ENCODE measurements at regions not wholly inside any gene's neighbourhood (a gene's known extent, or its start where the extent isn't known, plus 50 kb on each side); places are given as distances from the start of the nearest gene placed in this dataset.
"Not testable (repeated sequence)": the region's sequence is repeated elsewhere in the genome, so short reads cannot be mapped to it uniquely, and the experiment has no call there.

DNA sequence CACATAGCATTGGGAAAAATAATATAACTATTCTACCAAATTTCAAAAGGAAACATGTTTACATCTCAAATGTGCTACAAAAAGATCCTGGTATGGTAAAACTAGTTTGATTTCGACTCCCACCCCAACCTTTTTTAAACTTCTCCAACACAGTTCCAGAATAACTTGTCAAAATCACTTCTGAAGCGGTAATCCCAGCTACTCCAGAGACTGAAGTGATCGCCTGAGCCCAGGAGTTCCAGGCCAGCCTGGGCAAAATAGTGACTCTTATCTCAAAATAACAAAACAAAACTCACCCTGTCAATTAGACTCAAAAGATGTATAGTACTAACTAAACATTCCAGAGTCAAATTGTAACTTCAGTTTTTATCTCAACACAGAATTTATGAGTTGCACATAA, 71.3 kb upstream of the RNF38 start:
- 84% methylated on average over 3 of the region's 3 CpGs for WGBS
- H3K27me3 ChIP-seq (ENCODE audit: control insufficient read depth in 2 of 2, insufficient read depth in 1 of 2, low read length in 1 of 2): no peaks in the 10 kb centered on the region
- peak overlapping the region in 1 of 2 donors; percentile 82 for H3K27ac ChIP-seq (ENCODE audit: low read depth in 1 of 2, low read length in 1 of 2)
- peaks cover 3 to 15% of the 10 kb centered on the region in 2 donors for H3K4me1 ChIP-seq (ENCODE audit: control insufficient read depth in 2 of 2, insufficient read depth in 2 of 2, low read length in 2 of 2)
- H3K9me3 ChIP-seq (ENCODE audit: control insufficient read depth in 2 of 2, insufficient read depth in 1 of 2, low read length in 1 of 2): no peaks in the 10 kb centered on the region
- no peak for DNase-seq (ENCODE audit: low read depth in 6 of 9, low spot score in 9 of 9)
- no peaks in the 10 kb centered on the region for H3K36me3 ChIP-seq (ENCODE audit: control insufficient read depth in 2 of 2, insufficient read depth in 2 of 2, low read length in 1 of 2)
- no peak overlapping the region for H3K4me3 ChIP-seq (ENCODE audit: low read length in 2 of 2)

DNA sequence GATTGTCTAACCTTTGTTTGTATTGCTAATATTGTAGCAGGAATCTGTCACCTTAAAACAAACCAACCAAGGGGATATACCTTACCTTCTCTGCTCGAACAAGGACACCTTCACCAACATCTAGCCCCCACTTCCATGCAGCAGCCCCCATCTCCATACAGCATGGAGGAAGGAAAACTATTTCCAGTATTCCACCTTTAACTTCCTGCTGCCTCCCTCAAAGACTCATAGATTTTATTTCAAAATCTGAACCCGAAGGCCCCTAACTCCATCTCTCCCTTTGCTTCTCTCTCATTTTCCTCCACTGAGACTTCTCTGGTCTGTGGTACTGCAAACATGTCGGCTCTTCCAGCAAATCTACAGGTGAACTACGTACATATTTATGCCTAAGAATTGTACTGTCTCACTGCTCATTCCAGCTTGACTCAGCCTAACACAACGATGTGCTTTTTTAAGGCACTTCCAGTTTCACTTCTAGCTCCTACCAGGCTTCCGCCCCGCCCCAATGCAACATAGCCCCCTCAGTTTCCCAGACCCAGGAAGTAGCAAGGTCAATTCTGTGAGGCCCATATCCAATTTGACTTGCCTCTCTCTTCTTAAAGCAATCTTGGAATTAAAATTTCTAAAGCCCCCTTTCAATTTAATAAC, 70.7 kb upstream of the RNF38 start:
- peak in 5 of 9 donors; percentile 54 to 79 (median 61) for DNase-seq (ENCODE audit: low read depth in 6 of 9, low spot score in 9 of 9)
- Histone ChIP-seq H3K27me3 (ENCODE audit: control insufficient read depth in 2 of 2, insufficient read depth in 1 of 2, low read length in 1 of 2) (no peaks in the 10 kb centered on the region), H3K4me1 (ENCODE audit: control insufficient read depth in 2 of 2, insufficient read depth in 2 of 2, low read length in 2 of 2) (peaks cover 3 to 15% of the 10 kb centered on the region in 2 donors), H3K36me3 (ENCODE audit: control insufficient read depth in 2 of 2, insufficient read depth in 2 of 2, low read length in 1 of 2) (no peaks in the 10 kb centered on the region), H3K4me3 (ENCODE audit: low read length in 2 of 2) (peak overlapping the region; percentile 32 to 38), H3K9me3 (ENCODE audit: control insufficient read depth in 2 of 2, insufficient read depth in 1 of 2, low read length in 1 of 2) (no peaks in the 10 kb centered on the region), H3K27ac (ENCODE audit: low read depth in 1 of 2, low read length in 1 of 2) (peak overlapping the region in 1 of 2 donors; percentile 82)
- 8% methylated on average over 7 of the region's 7 CpGs for WGBS

DNA sequence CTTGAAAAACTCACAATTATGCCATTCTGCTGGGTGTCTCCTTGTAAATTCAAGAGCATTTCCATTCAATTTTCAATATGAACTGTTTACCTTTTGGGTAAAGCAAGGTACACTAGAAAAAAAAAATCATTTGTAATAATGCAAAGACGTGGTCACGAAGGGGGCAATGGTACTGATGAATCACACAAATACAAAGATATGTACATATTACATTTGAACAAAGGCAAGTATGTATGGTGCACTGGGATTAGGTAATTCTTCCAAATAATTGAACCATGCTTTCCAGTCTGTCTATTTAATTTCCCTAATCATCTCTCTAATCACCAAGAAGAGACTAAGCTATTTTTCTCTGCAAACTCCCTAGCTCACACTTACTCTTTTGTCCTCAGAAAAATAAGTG, 63.4 kb upstream of the RNF38 start:
- WGBS: 97% methylated on average over 2 of the region's 2 CpGs
- peaks cover 0 to 4% of the 10 kb centered on the region in 2 donors for H3K4me1 ChIP-seq (ENCODE audit: control insufficient read depth in 2 of 2, insufficient read depth in 2 of 2, low read length in 2 of 2)
- H3K4me3 ChIP-seq (ENCODE audit: low read length in 2 of 2): no peak overlapping the region
- no peak overlapping the region for H3K27ac ChIP-seq (ENCODE audit: low read depth in 1 of 2, low read length in 1 of 2)
- no peaks in the 10 kb centered on the region for H3K36me3 ChIP-seq (ENCODE audit: control insufficient read depth in 2 of 2, insufficient read depth in 2 of 2, low read length in 1 of 2)
- no peaks in the 10 kb centered on the region for H3K9me3 ChIP-seq (ENCODE audit: control insufficient read depth in 2 of 2, insufficient read depth in 1 of 2, low read length in 1 of 2)
- DNase-seq (ENCODE audit: low read depth in 6 of 9, low spot score in 9 of 9): no peak
- H3K27me3 ChIP-seq (ENCODE audit: control insufficient read depth in 2 of 2, insufficient read depth in 1 of 2, low read length in 1 of 2): no peaks in the 10 kb centered on the region

- Histone ChIP-seq H3K27me3 (ENCODE audit: control insufficient read depth in 2 of 2, insufficient read depth in 1 of 2, low read length in 1 of 2) (no peaks in the 10 kb centered on the region), H3K36me3 (ENCODE audit: control insufficient read depth in 2 of 2, insufficient read depth in 2 of 2, low read length in 1 of 2) (no peaks in the 10 kb centered on the region), H3K4me3 (ENCODE audit: low read length in 2 of 2) (no peak overlapping the region), H3K9me3 (ENCODE audit: control insufficient read depth in 2 of 2, insufficient read depth in 1 of 2, low read length in 1 of 2) (no peaks in the 10 kb centered on the region), H3K4me1 (ENCODE audit: control insufficient read depth in 2 of 2, insufficient read depth in 2 of 2, low read length in 2 of 2) (peaks cover 8 to 16% of the 10 kb centered on the region in 2 donors), H3K27ac (ENCODE audit: low read depth in 1 of 2, low read length in 1 of 2) (no peak overlapping the region)
- no peak for DNase-seq (ENCODE audit: low read depth in 6 of 9, low spot score in 9 of 9)
- over 99% methylated on average over 4 of the region's 4 CpGs for WGBS
Measured at GRCh38 chr9:36462245-36462644, 62.2 kb upstream of the RNF38 start.

GRCh38 chr9:36461323-36461722, 61.3 kb upstream of the RNF38 start:
- no peak for DNase-seq (ENCODE audit: low read depth in 6 of 9, low spot score in 9 of 9)

GRCh38 chr9:36458430-36458915, 58.4 kb upstream of the RNF38 start:
- DNase-seq (ENCODE audit: low read depth in 6 of 9, low spot score in 9 of 9): peak in 5 of 9 donors; percentile 23 to 67 (median 39)
- WGBS: 7% methylated on average over 17 of the region's 17 CpGs
- H3K4me3 ChIP-seq (ENCODE audit: low read length in 2 of 2); H3K27me3 ChIP-seq (ENCODE audit: control insufficient read depth in 2 of 2, insufficient read depth in 1 of 2, low read length in 1 of 2); H3K36me3 ChIP-seq (ENCODE audit: control insufficient read depth in 2 of 2, insufficient read depth in 2 of 2, low read length in 1 of 2); H3K9me3 ChIP-seq (ENCODE audit: control insufficient read depth in 2 of 2, insufficient read depth in 1 of 2, low read length in 1 of 2): not testable (repeated sequence)
- H3K4me1 ChIP-seq (ENCODE audit: control insufficient read depth in 2 of 2, insufficient read depth in 2 of 2, low read length in 2 of 2): peaks cover 9 to 21% of the 10 kb centered on the region in 2 donors
- H3K27ac ChIP-seq (ENCODE audit: low read depth in 1 of 2, low read length in 1 of 2): peak overlapping the region; percentile 11 to 66

More at GRCh38 chr9:36461323-36461722, 61.3 kb upstream of the RNF38 start:
- Histone ChIP-seq H3K4me3 (ENCODE audit: low read length in 2 of 2) (no peak overlapping the region), H3K4me1 (ENCODE audit: control insufficient read depth in 2 of 2, insufficient read depth in 2 of 2, low read length in 2 of 2) (peaks cover 9 to 21% of the 10 kb centered on the region in 2 donors), H3K27ac (ENCODE audit: low read depth in 1 of 2, low read length in 1 of 2) (no peak overlapping the region), H3K36me3 (ENCODE audit: control insufficient read depth in 2 of 2, insufficient read depth in 2 of 2, low read length in 1 of 2) (no peaks in the 10 kb centered on the region), H3K27me3 (ENCODE audit: control insufficient read depth in 2 of 2, insufficient read depth in 1 of 2, low read length in 1 of 2) (no peaks in the 10 kb centered on the region), H3K9me3 (ENCODE audit: control insufficient read depth in 2 of 2, insufficient read depth in 1 of 2, low read length in 1 of 2) (no peaks in the 10 kb centered on the region)

DNA sequence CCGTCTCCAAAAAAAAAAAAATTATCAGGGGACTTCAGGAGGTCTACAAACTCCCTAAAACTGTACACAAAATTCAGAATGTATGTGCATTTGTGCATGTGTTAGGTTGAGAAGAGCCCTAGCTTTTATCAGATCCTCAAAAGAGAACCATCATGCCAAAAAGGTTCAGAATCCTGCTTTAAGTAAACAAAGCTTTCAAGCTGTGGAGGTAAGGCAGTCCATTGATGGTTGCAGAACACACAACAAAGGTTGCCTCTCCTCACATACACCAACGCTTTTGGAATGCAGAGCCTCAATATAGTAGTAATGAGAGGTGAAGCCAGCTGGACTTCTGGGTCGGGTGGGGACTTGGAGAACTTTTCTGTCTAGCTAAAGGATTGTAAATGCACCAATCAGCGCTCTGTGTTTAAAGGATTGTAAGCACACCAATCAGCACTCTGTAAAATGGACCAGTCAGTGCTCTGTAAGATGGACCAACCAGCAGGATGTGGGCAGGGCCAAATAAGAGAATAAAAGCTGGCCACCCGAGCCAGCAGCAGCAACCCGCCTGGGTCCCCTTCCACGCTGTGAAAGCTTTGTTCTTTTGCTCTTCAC, 57.9 kb upstream of the RNF38 start:
- 50% methylated on average over 7 of the region's 7 CpGs for WGBS
- H3K4me1 ChIP-seq (ENCODE audit: control insufficient read depth in 2 of 2, insufficient read depth in 2 of 2, low read length in 2 of 2): peaks cover 9 to 21% of the 10 kb centered on the region in 2 donors
- DNase-seq (ENCODE audit: low read depth in 6 of 9, low spot score in 9 of 9): peak in 1 of 9 donors; percentile 31
- H3K27me3 ChIP-seq (ENCODE audit: control insufficient read depth in 2 of 2, insufficient read depth in 1 of 2, low read length in 1 of 2): no peaks in the 10 kb centered on the region
- peak overlapping the region in 1 of 2 donors; percentile 11 for H3K27ac ChIP-seq (ENCODE audit: low read depth in 1 of 2, low read length in 1 of 2)
- no peaks in the 10 kb centered on the region for H3K9me3 ChIP-seq (ENCODE audit: control insufficient read depth in 2 of 2, insufficient read depth in 1 of 2, low read length in 1 of 2)
- no peak overlapping the region for H3K4me3 ChIP-seq (ENCODE audit: low read length in 2 of 2)
- no peaks in the 10 kb centered on the region for H3K36me3 ChIP-seq (ENCODE audit: control insufficient read depth in 2 of 2, insufficient read depth in 2 of 2, low read length in 1 of 2)

DNA sequence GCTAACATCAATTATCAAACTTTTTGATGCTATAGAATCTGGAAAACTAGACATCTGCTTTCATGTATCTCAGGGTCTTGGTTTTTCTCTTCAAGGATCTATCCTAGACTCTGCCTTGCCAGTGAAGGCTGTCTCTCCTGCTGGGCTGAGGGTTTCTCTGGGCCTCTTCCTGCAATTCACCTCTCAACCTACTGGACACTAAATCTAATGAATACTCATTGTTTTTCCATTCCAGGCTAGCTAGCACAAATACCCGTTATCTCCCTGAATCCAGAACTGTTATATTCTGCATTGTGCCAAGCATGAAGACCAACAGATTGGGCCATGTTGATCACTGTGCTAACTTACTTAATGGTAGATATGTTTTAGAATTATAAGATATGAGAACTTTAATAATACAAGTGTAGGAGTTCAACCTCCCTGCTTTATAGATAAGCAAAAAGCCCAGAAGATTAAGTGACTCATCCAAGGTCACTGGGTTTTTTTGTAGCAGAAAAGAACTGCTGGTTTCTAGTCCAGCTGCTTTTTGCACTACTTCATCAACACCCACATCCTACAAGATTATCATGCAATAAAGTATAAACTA, 56.5 kb upstream of the RNF38 start:
- 96% methylated on average over 1 of the region's 1 CpG for WGBS
- Histone ChIP-seq H3K9me3 (ENCODE audit: control insufficient read depth in 2 of 2, insufficient read depth in 1 of 2, low read length in 1 of 2) (no peaks in the 10 kb centered on the region), H3K4me3 (ENCODE audit: low read length in 2 of 2) (no peak overlapping the region), H3K27ac (ENCODE audit: low read depth in 1 of 2, low read length in 1 of 2) (no peak overlapping the region), H3K36me3 (ENCODE audit: control insufficient read depth in 2 of 2, insufficient read depth in 2 of 2, low read length in 1 of 2) (no peaks in the 10 kb centered on the region), H3K4me1 (ENCODE audit: control insufficient read depth in 2 of 2, insufficient read depth in 2 of 2, low read length in 2 of 2) (peaks cover 9 to 21% of the 10 kb centered on the region in 2 donors), H3K27me3 (ENCODE audit: control insufficient read depth in 2 of 2, insufficient read depth in 1 of 2, low read length in 1 of 2) (no peaks in the 10 kb centered on the region)
- DNase-seq (ENCODE audit: low read depth in 6 of 9, low spot score in 9 of 9): no peak

DNA sequence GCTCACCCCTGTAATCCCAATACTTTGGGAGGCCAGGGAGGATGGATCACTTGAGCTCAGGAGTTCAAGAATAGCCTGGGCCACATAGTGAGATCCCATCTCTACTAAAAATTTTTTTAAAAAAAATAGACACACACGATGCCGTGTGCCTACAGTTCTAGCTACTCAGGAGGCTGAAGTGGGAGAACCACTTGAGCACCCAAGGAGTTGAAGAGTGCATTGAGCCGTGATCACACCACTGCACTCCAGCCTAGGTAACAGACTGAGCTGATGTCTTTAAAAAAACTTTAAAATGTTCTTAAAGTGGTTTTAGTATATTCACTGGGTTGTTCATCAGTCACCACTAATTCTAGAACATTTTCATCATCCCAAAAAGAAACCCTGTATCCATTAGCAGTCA, 51.9 kb upstream of the RNF38 start:
- WGBS: 100% methylated on average over 3 of the region's 3 CpGs
- Histone ChIP-seq H3K4me1 (ENCODE audit: control insufficient read depth in 2 of 2, insufficient read depth in 2 of 2, low read length in 2 of 2) (peaks cover 0 to 4% of the 10 kb centered on the region in 2 donors), H3K9me3 (ENCODE audit: control insufficient read depth in 2 of 2, insufficient read depth in 1 of 2, low read length in 1 of 2) (no peaks in the 10 kb centered on the region), H3K27me3 (ENCODE audit: control insufficient read depth in 2 of 2, insufficient read depth in 1 of 2, low read length in 1 of 2) (no peaks in the 10 kb centered on the region), H3K27ac (ENCODE audit: low read depth in 1 of 2, low read length in 1 of 2) (no peak overlapping the region), H3K4me3 (ENCODE audit: low read length in 2 of 2) (no peak overlapping the region), H3K36me3 (ENCODE audit: control insufficient read depth in 2 of 2, insufficient read depth in 2 of 2, low read length in 1 of 2) (no peaks in the 10 kb centered on the region)
- no peak for DNase-seq (ENCODE audit: low read depth in 6 of 9, low spot score in 9 of 9)
